HT1080 (cell line): ENCODE measurements at regions not wholly inside any gene's neighbourhood (a gene's known extent, or its start where the extent isn't known, plus 50 kb on each side); places are given as distances from the start of the nearest gene placed in this dataset.
"Not testable (repeated sequence)": the region's sequence is repeated elsewhere in the genome, so short reads cannot be mapped to it uniquely, and the experiment has no call there.

ENCODE experiments used
- DNase-seq: peaks from one replicate; pipeline ENCODE4 v3.0.0-alpha.2; 2015; ENCODE audit warnings: low read depth

GRCh38 chr7:104956753-104957450, 57.1 kb upstream of the KMT2E start:
- DNase-seq = peak; percentile 97

GRCh38 chr7:104958371-104958865, 55.6 kb upstream of the KMT2E start:
- DNase-seq = no peak

GRCh38 chr7:104959483-104959882, 54.5 kb upstream of the KMT2E start:
- not testable (repeated sequence) for DNase-seq

GRCh38 chr7:104960741-104961448, 53.1 kb upstream of the KMT2E start:
- no peak for DNase-seq

GRCh38 chr7:104961821-104962220, 52.2 kb upstream of the KMT2E start:
- DNase-seq = no peak

GRCh38 chr7:104962781-104963180, 51.2 kb upstream of the KMT2E start:
- DNase-seq = no peak

GRCh38 chr7:104963378-104963990, 50.5 kb upstream of the KMT2E start:
- no peak for DNase-seq

GRCh38 chr7:104963991-104964385, 50.0 kb upstream of the KMT2E start:
- peak; percentile 54 for DNase-seq
